GM23338 (cell line): ENCODE measurements at regions not wholly inside any gene's neighbourhood (a gene's known extent, or its start where the extent isn't known, plus 50 kb on each side); places are given as distances from the start of the nearest gene placed in this dataset.

Source experiments
- ATAC-seq: fragments of 200-7000 bp; cut with Tn5 transposase; 3 replicates; pipeline ENCODE4 v1.9.1; 2020
- DNase-seq: peaks from one replicate; pipeline ENCODE4 v3.0.0-alpha.2; 2015; ENCODE audit warnings: low spot score
- H2AFZ ChIP-seq: fragments of 200-600 bp; sonication (generic); 2 replicates; pipeline ENCODE4 v1.8.0; 2016; ENCODE audit warnings: antibody characterized with exemption, mild to moderate bottlenecking, moderate library complexity
- H3F3A ChIP-seq: fragments of 200-600 bp; sonication (generic); replicated peaks from 2 replicates; pipeline ENCODE4 v1.8.0; 2017; ENCODE audit warnings: antibody characterized with exemption, mixed run types, low read depth
- H3K27ac ChIP-seq: fragments of 200-600 bp; sonication (generic); 2 replicates; pipeline ENCODE4 v1.6.1; 2016; ENCODE audit warnings: low read depth
- H3K27me3 ChIP-seq: fragments of 200-600 bp; sonication (generic); 2 replicates; pipeline ENCODE4 v1.8.0; 2016; ENCODE audit warnings: mild to moderate bottlenecking, mixed run types, moderate library complexity; ENCODE audit not compliant: insufficient read depth
- H3K36me3 ChIP-seq: fragments of 200-600 bp; sonication (generic); 2 replicates; pipeline ENCODE4 v1.8.0; 2016; ENCODE audit warnings: mild to moderate bottlenecking; ENCODE audit not compliant: insufficient read depth
- H3K4me1 ChIP-seq: fragments of 200-600 bp; sonication (generic); 2 replicates; pipeline ENCODE4 v1.8.0; 2016; ENCODE audit warnings: mild to moderate bottlenecking, moderate library complexity; ENCODE audit not compliant: insufficient read depth
- H3K4me2 ChIP-seq: fragments of 200-600 bp; sonication (generic); 2 replicates; pipeline ENCODE4 v1.7.1; 2017; ENCODE audit warnings: mixed run types
- H3K4me3 ChIP-seq: fragments of 200-600 bp; sonication (generic); 2 replicates; pipeline ENCODE4 v1.6.1; 2016; ENCODE audit warnings: mixed run types
- H3K79me2 ChIP-seq: fragments of 200-600 bp; sonication (generic); replicated peaks from 2 replicates; pipeline ENCODE4 v1.8.0; 2017; ENCODE audit warnings: mild to moderate bottlenecking; ENCODE audit not compliant: insufficient read depth
- H3K9me2 ChIP-seq: fragments of 200-600 bp; sonication (generic); 2 replicates; pipeline ENCODE4 v1.8.0; 2017; ENCODE audit not compliant: insufficient read depth
- H4K20me1 ChIP-seq: fragments of 200-600 bp; sonication (generic); replicated peaks from 2 replicates; pipeline ENCODE4 v1.8.0; 2017; ENCODE audit warnings: mild to moderate bottlenecking; ENCODE audit not compliant: insufficient read depth
- H3K27ac Mint-ChIP-seq: 2 replicates; pipeline ENCODE4 v1.8.0; 2020; ENCODE audit warnings: inconsistent platforms, mild to moderate bottlenecking, moderate library complexity, mixed read lengths
- H3K27me3 Mint-ChIP-seq: 3 replicates; pipeline ENCODE4 v1.8.0; 2022; ENCODE audit warnings: low read depth, mild to moderate bottlenecking, moderate library complexity, mixed read lengths, inconsistent platforms; ENCODE audit not compliant: insufficient read depth, poor library complexity
- H3K36me3 Mint-ChIP-seq: 3 replicates; pipeline ENCODE4 v1.8.0; 2021; ENCODE audit warnings: low read depth, mild to moderate bottlenecking, inconsistent platforms, moderate library complexity, mixed read lengths
- H3K4me1 Mint-ChIP-seq: 3 replicates; pipeline ENCODE4 v1.8.0; 2020; ENCODE audit warnings: mild to moderate bottlenecking, inconsistent platforms, mixed read lengths
- H3K4me3 Mint-ChIP-seq: 3 replicates; pipeline ENCODE4 v1.8.0; 2021; ENCODE audit warnings: moderate library complexity, mild to moderate bottlenecking, inconsistent platforms, mixed read lengths
- H3K9me3 Mint-ChIP-seq: 3 replicates; pipeline ENCODE4 v1.8.0; 2020; ENCODE audit warnings: moderate library complexity, mild to moderate bottlenecking, inconsistent platforms, mixed read lengths
- CREB1 ChIP-seq: fragments of 250-450 bp; sonication (Bioruptor Pico); IDR thresholded peaks from 2 replicates; pipeline ENCODE4 v1.5.0; 2020; ENCODE audit warnings: low read depth, mild to moderate bottlenecking, moderate library complexity
- CTCF ChIP-seq, 2 experiments: fragments of 200-600 bp in 1 of 2; sonication (generic) in 1 of 2; conservative IDR thresholded peaks; 2 replicates each; pipeline versions ENCODE4 v1.5.1 to v1.6.1; 2016 to 2017; ENCODE audit warnings: antibody characterized with exemption in 2 of 2, low read depth in 2 of 2, mild to moderate bottlenecking in 2 of 2, moderate library complexity in 1 of 2
- ETS1 ChIP-seq: IDR thresholded peaks from 2 replicates; pipeline ENCODE4 v1.6.1; 2016; ENCODE audit warnings: antibody characterized with exemption
- EZH2 ChIP-seq: fragments of 200-600 bp; sonication (generic); IDR thresholded peaks from one replicate; pipeline ENCODE4 v1.8.0; 2017; ENCODE audit warnings: antibody characterized with exemption, mild to moderate bottlenecking, low read depth; ENCODE audit not compliant: unreplicated experiment
- EZH2phosphoT487 ChIP-seq: fragments of 200-600 bp; sonication (generic); IDR thresholded peaks from one replicate; pipeline ENCODE4 v1.8.1; 2018; ENCODE audit warnings: antibody characterized with exemption; ENCODE audit not compliant: unreplicated experiment
- JUNB ChIP-seq: IDR thresholded peaks from one replicate; pipeline ENCODE4 v1.6.1; 2016; ENCODE audit warnings: antibody characterized with exemption; ENCODE audit not compliant: unreplicated experiment
- NANOG ChIP-seq: IDR thresholded peaks from 2 replicates; pipeline ENCODE4 v1.6.1; 2016; ENCODE audit warnings: antibody characterized with exemption, borderline replicate concordance
- POLR2AphosphoS5 ChIP-seq: IDR thresholded peaks from 2 replicates; pipeline ENCODE4 v1.6.1; 2016; ENCODE audit warnings: antibody characterized with exemption, low read depth
- REST ChIP-seq: IDR thresholded peaks from one replicate; pipeline ENCODE4 v1.6.1; 2018; ENCODE audit warnings: antibody characterized with exemption; ENCODE audit not compliant: unreplicated experiment
- STAT1 ChIP-seq: IDR thresholded peaks from one replicate; pipeline ENCODE4 v1.6.1; 2016; ENCODE audit warnings: antibody characterized with exemption; ENCODE audit not compliant: unreplicated experiment
- ZNF114 ChIP-seq: fragments of 250-450 bp; sonication (Bioruptor Pico); IDR thresholded peaks from 2 replicates; pipeline ENCODE4 v1.5.0; 2020; ENCODE audit warnings: mild to moderate bottlenecking, moderate library complexity
- ZNF331 ChIP-seq: fragments of 250-450 bp; sonication (Bioruptor Pico); IDR thresholded peaks from 2 replicates; pipeline ENCODE4 v1.5.0; 2020; ENCODE audit warnings: low read depth, mild to moderate bottlenecking, moderate library complexity
- ZNF462 ChIP-seq: fragments of 250-450 bp; sonication (Bioruptor Pico); IDR thresholded peaks from 2 replicates; pipeline ENCODE4 v1.5.0; 2020; ENCODE audit warnings: mild to moderate bottlenecking, moderate library complexity

- DNase-seq, result no peak
- no peaks in the 10 kb centered on the region for H3F3A ChIP-seq
- peaks cover 31% of the 10 kb centered on the region for H3K4me1 ChIP-seq
- no peaks in the 10 kb centered on the region for H3K36me3 ChIP-seq
- no peaks in the 10 kb centered on the region for H4K20me1 ChIP-seq
- TF ChIP-seq CREB1 (CRISPR knock-in tag) (no peak), STAT1 (no peak), EZH2phosphoT487 (no peak), ZNF462 (no peak), NANOG (no peak), ZNF331 (no peak), CTCF (conservative IDR thresholded peaks at IDR 0.05; ENCODE audit: low read depth in 2 of 2) (no peak), EZH2 (no peak), ZNF114 (CRISPR knock-in tag) (no peak), ETS1 (no peak), JUNB (no peak), REST (no peak), POLR2AphosphoS5 (no peak)
- H3K4me3 ChIP-seq, result no peak overlapping the region
- Mint-ChIP-seq H3K9me3 (no peaks in the 10 kb centered on the region; the same call in 2 of the 3 replicates), H3K4me3 (no peak overlapping the region), H3K27me3 (peaks cover 1% of the 10 kb centered on the region), H3K27ac (no peak overlapping the region; the same call in 1 of the 2 replicates), H3K4me1 (peaks cover 36% of the 10 kb centered on the region), H3K36me3 (no peaks in the 10 kb centered on the region)
- no peak overlapping the region for H3K27ac ChIP-seq
- H3K27me3 ChIP-seq, result no peaks in the 10 kb centered on the region
- H3K9me2 ChIP-seq, result peaks cover 24% of the 10 kb centered on the region
- ATAC-seq, result no peak
- H3K4me2 ChIP-seq, result no peak overlapping the region
- H2AFZ ChIP-seq, result no peak overlapping the region
- H3K79me2 ChIP-seq, result no peaks in the 10 kb centered on the region
Measured at GRCh38 chr6:40282986-40283385, 304.2 kb downstream of the LRFN2 start.
